ENCODE measurements at regions not wholly inside any gene's neighbourhood (a gene's known extent, or its start where the extent isn't known, plus 50 kb on each side); places are given as distances from the start of the nearest gene placed in this dataset.
"Not testable (repeated sequence)": the region's sequence is repeated elsewhere in the genome, so short reads cannot be mapped to it uniquely, and the experiment has no call there.

- no peak for DNase-seq
Observed at GRCh38 chr5:40121236-40121635, 558.5 kb upstream of the PTGER4 start.

- DNase-seq: no peak
Observed at GRCh38 chr5:40112875-40113274, 566.8 kb upstream of the PTGER4 start.

DNA sequence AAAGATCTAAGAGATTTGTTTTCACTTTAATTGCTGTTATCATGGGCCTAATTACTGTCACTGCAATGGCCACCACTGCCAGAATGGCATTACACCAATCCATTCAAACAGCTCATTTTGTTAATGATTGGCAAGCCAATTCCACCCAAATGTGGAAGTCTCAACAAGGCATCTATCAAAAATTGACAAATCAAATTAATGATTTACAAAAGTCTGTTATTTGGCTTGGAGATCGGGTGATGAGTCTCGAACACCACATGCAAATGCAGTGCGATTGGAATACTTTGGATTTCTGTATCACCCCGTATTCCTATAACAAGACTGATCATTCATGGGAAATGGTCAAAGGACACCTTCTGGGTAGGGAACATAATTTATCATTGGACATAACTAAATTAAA is 568.7 kb upstream of the PTGER4 start:
- not testable (repeated sequence) for DNase-seq

DNA sequence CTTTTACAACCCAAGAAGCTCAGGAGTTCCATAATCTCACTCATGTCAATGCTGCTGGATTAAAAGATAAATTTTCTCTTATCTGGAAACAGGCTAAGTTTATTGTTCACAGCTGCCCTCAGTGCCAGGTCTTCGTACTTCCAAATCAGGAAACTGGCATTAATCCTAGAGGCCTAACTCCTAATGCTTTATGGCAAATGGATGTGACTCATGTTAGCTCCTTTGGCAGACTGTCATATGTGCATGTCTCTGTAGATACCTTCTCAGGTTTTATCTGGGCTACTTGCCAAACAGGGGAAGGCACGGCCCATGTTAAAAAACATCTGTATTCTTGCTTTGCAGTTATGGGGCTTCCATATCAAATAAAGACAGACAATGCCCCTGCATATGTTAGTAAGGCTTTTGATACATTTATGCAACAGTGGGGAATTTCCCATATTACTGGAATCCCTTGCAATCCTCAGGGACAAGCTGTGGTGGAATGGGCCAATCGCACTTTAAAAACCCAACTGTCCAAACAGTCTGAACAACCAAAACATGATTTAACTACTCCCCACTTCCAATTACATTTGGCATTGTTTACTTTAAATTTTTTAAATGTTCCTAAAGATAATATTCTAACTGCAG is 570.8 kb upstream of the PTGER4 start:
- DNase-seq: not testable (repeated sequence)

DNA sequence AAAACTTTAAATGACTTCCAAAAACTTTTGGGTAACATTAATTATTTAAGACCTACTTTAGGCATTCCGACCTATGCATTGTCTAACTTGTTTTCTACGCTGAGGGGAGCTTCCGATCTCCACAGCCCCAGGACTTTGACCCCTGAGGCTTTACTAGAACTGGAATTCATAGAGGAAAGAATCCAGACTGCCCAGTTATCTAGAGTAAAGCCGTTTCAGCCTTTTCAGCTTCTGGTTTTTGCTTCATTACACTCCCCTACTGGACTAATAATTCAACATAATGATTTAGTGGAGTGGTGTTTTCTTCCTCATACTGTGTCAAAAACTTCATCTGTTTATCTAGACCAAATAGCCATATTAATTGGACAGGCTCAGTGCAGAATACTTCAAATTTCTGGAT is 571.9 kb upstream of the PTGER4 start:
- not testable (repeated sequence) for DNase-seq

GRCh38 chr5:40106847-40107246 is 572.9 kb upstream of the PTGER4 start:
- DNase-seq: no peak

DNA sequence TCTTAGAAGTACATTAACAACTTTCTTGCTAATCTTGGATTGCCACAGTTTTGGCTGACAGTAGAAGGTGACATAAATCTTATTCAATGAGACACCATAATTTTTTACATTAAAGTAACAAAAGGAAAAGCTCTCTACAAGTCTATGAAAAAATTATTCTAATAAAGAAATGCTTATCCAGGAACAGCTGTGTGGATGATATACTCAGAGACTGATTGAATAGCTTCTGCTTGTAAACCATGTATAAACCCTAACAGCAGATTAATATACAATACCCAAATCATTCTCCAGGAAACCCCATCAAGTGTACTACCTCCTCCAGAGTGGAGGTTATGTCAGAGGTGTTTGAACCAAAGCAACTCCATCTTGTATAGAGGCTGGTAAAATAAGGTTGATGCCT is 581.4 kb upstream of the PTGER4 start:
- DNase-seq: no peak

- DNase-seq: no peak
Observed at GRCh38 chr5:40093550-40093949, 586.2 kb upstream of the PTGER4 start.

DNA sequence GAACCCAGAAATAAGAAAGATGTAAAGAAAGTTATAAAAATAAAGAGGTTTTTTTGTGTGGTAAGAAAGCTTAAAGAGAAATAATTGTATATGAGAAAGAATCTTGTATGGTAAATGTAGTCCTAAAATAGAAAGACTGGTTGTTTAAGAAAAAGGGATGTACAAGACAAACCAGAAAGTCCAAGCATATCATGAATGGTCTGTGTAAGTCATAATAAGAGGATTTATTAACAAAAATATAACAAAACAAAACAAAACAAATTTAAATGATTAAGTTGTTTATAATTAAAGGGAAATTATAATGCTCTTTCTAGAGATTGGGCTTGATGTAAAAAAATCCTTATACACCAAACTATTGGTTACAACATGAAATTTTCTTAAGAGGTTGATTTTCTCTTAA is 590.4 kb upstream of the PTGER4 start:
- DNase-seq: no peak

DNA sequence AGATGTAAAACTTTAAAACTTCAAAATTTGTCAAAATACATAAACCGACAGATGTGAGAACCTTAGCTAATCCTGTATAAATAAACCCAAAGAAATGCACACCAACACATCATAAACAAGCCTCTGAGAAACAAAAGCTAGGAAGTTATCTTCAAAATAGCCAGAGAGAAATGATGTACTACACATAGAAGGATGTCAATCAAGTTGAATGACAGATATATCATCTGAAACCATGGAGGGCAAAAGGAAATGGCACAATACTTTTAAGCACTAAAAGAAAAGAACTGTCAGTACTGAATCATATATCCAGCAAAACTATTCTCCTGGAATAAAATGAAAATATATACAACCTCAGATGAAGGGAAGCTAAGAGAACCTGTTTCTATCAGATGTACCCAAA is 595.1 kb upstream of the PTGER4 start:
- DNase-seq: no peak

DNA sequence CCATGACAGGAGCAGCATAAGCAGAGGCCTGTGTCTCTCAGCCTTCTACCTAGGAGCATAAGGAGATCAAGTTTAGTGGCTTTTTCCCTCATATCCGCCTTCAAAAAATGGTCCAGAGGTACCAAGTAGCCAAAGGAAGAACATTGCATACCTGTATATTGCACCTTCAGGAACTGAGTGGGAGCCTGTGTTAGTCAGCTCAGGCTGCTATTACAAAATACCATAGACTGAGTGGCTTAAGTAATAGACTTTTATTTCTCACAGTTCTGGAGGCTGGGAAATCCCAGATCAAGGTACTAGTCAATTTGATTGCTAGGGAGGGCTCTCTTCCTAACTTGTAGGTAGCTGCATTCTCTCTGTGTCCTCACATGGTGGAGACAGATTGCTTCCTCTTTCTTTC is 597.4 kb upstream of the PTGER4 start:
- no peak for DNase-seq

DNA sequence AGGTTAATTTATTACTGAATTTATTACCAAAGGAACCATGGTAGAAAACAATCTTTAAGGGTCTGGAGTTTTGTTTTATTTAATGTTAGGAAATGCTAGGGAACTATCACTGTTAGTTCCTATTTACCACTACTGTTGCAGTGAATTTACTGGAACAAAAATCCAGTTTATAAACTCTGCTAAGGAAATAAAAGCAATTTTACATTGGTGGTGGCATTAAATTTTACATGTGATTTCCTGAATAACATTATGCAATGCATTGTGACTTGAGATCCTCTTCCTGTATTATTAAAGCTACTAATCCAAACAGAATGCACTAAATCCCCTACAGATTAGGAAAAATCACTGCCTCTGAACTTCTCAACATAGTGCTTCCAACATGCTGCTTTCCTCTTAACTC is 599.5 kb upstream of the PTGER4 start:
- DNase-seq: no peak

- no peak for DNase-seq
Observed at GRCh38 chr5:40078898-40079575, 600.7 kb upstream of the PTGER4 start.

- DNase-seq: no peak
Observed at GRCh38 chr5:40074826-40075225, 604.9 kb upstream of the PTGER4 start.

- DNase-seq: no peak
Observed at GRCh38 chr5:40073927-40074326, 605.8 kb upstream of the PTGER4 start.

GRCh38 chr5:40071870-40072269 is 607.8 kb upstream of the PTGER4 start:
- no peak for DNase-seq

GRCh38 chr5:40066616-40067015 is 613.1 kb upstream of the PTGER4 start:
- DNase-seq: no peak

DNA sequence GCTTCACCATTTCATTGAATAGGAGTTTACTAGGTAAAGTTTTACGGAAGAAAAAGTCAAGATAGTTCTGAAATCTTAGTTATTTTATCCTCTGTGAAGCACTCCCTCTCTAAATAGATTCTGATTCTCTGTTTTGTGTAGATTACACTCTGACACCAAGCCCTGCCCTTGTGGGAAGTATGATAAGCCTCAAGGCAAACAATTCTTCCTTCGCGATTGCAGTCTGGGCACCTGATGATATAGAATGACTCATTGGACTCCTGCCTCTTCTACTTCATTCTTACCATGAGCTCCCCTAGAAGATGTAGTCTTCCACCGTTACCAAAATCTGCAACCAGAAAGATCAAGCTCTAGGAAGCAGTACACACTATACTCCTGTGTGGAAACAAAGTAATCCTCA is 626.9 kb upstream of the PTGER4 start:
- no peak for DNase-seq

DNA sequence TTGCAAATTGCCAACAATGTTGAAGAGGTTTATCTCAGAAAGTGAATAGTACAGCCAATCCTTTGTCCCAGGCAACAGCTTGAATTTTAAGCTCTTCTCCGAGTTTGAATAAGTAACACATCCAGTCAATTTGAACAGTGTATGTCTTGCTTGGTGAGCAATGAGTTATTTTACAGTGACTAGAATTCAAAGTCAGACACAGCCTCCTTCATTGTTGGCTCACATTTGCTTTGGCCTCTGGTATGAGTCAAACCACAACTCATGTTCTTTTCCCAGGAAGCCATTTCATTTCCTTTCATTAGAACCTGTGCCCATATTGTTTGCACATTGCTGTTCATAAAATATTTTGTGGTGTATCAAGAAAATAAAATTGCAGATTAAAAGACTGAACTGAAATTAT is 622.0 kb upstream of the DAB2 start:
- no peak for DNase-seq

DNA sequence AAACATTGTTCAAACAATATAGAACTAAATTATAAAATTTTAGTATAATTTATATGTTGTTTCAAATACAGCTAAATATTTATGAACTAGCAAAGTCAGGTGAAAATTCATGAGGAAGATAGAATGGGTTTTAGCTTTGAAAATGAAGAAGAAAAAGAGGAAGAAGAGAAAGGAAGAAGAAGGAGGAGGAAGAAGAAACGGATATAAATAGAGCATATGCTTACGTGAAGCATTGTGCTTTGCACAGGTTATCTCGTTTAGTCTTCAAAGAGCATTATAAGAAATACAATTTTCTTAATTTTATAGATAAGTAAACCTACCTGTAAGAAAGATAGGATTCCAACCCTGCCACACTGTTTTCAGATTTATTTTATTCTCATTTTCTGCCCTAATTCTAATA is 620.6 kb upstream of the DAB2 start:
- DNase-seq: no peak

GRCh38 chr5:40043916-40044315 is 619.1 kb upstream of the DAB2 start:
- DNase-seq: no peak

- no peak for DNase-seq
Observed at GRCh38 chr5:40041452-40041851, 616.7 kb upstream of the DAB2 start.

- no peak for DNase-seq
Observed at GRCh38 chr5:40037713-40038112, 612.9 kb upstream of the DAB2 start.

- DNase-seq: no peak
Observed at GRCh38 chr5:40034441-40034840, 609.7 kb upstream of the DAB2 start.

- DNase-seq: no peak
Observed at GRCh38 chr5:40033411-40033810, 608.6 kb upstream of the DAB2 start.

Measured in midbrain (tissue), 1 donor.